ENCODE measurements at regions not wholly inside any gene's neighbourhood (a gene's known extent, or its start where the extent isn't known, plus 50 kb on each side); places are given as distances from the start of the nearest gene placed in this dataset.

DNA sequence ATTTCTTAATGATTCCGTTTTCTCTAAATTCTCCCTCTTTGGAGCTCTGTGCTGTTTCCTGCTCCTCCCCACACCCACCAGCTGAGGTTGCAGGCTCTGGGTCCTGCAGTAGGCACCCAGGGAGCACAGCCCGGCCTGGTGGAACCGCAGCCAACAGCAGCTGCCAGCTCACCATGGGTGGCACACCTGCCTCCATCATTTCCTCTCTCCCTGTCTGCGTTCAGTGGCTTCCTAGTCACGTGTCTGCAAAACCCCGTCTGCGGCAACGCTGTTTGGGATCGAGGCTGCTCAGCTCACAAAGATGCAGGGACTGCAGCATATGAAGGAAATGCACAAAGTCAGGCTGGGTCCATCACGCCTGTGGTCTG, 367.8 kb downstream of the IRX2 start (continued):
- no peak for TF ChIP-seq EZH2 (IDR thresholded peaks at IDR 0.05; ENCODE audit: low read depth, low read length, severe bottlenecking)
- TF ChIP-seq SP2 (IDR thresholded peaks at IDR 0.05; ENCODE audit: low read length), result no peak
- TF ChIP-seq, protein P1, sequence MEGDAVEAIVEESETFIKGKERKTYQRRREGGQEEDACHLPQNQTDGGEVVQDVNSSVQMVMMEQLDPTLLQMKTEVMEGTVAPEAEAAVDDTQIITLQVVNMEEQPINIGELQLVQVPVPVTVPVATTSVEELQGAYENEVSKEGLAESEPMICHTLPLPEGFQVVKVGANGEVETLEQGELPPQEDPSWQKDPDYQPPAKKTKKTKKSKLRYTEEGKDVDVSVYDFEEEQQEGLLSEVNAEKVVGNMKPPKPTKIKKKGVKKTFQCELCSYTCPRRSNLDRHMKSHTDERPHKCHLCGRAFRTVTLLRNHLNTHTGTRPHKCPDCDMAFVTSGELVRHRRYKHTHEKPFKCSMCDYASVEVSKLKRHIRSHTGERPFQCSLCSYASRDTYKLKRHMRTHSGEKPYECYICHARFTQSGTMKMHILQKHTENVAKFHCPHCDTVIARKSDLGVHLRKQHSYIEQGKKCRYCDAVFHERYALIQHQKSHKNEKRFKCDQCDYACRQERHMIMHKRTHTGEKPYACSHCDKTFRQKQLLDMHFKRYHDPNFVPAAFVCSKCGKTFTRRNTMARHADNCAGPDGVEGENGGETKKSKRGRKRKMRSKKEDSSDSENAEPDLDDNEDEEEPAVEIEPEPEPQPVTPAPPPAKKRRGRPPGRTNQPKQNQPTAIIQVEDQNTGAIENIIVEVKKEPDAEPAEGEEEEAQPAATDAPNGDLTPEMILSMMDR (IDR thresholded peaks at IDR 0.05; ENCODE audit: control extremely low read depth in 1 of 3, insufficient read depth in 1 of 3, low read depth in 1 of 3, low read length in 3 of 3), result no peak

All from H1 (cell line).